Glutamatergic neuron (in vitro differentiated cells): ENCODE measurements at regions not wholly inside any gene's neighbourhood (a gene's known extent, or its start where the extent isn't known, plus 50 kb on each side); places are given as distances from the start of the nearest gene placed in this dataset.

ENCODE experiments used
- DNase-seq: peaks from one replicate; pipeline ENCODE4 v3.0.0; 2022
- H3K27ac Mint-ChIP-seq: one replicate; pipeline ENCODE4 v1.8.0; 2020; ENCODE audit warnings: mild to moderate bottlenecking, mixed read lengths, inconsistent platforms; ENCODE audit not compliant: unreplicated experiment
- H3K27me3 Mint-ChIP-seq: one replicate; pipeline ENCODE4 v1.8.0; 2020; ENCODE audit warnings: mild to moderate bottlenecking, moderate library complexity, mixed read lengths, inconsistent platforms; ENCODE audit not compliant: unreplicated experiment
- H3K36me3 Mint-ChIP-seq: one replicate; pipeline ENCODE4 v1.8.0; 2020; ENCODE audit warnings: mild to moderate bottlenecking, mixed read lengths, inconsistent platforms; ENCODE audit not compliant: unreplicated experiment
- H3K4me1 Mint-ChIP-seq: one replicate; pipeline ENCODE4 v1.8.0; 2020; ENCODE audit warnings: mild to moderate bottlenecking, low read depth, mixed read lengths, inconsistent platforms; ENCODE audit not compliant: unreplicated experiment
- H3K4me3 Mint-ChIP-seq: one replicate; pipeline ENCODE4 v1.8.0; 2020; ENCODE audit warnings: mild to moderate bottlenecking, mixed read lengths, inconsistent platforms; ENCODE audit not compliant: unreplicated experiment
- H3K9me3 Mint-ChIP-seq: one replicate; pipeline ENCODE4 v1.8.0; 2020; ENCODE audit warnings: mild to moderate bottlenecking, moderate library complexity, mixed read lengths, inconsistent platforms; ENCODE audit not compliant: unreplicated experiment
- CTCF ChIP-seq: fragments of 200-600 bp; sonication (generic); IDR thresholded peaks from one replicate; pipeline ENCODE4 v1.5.0; 2021; ENCODE audit not compliant: partially characterized antibody, unreplicated experiment

GRCh38 chr13:30103161-30103840, 204.1 kb downstream of the KATNAL1 start:
- no peaks in the 10 kb centered on the region for H3K4me1 Mint-ChIP-seq
- no peak overlapping the region for H3K4me3 Mint-ChIP-seq
- H3K9me3 Mint-ChIP-seq, result no peaks in the 10 kb centered on the region
- no peak overlapping the region for H3K27ac Mint-ChIP-seq
- DNase-seq, result no peak
- no peak for TF ChIP-seq CTCF
- H3K27me3 Mint-ChIP-seq, result peaks cover 2% of the 10 kb centered on the region
- no peaks in the 10 kb centered on the region for H3K36me3 Mint-ChIP-seq

GRCh38 chr13:30100226-30100625, 207.1 kb downstream of the KATNAL1 start:
- TF ChIP-seq CTCF, result no peak
- Mint-ChIP-seq H3K4me3 (no peak overlapping the region), H3K27ac (no peak overlapping the region), H3K27me3 (no peaks in the 10 kb centered on the region), H3K36me3 (no peaks in the 10 kb centered on the region), H3K4me1 (no peaks in the 10 kb centered on the region), H3K9me3 (no peaks in the 10 kb centered on the region)
- DNase-seq, result no peak

GRCh38 chr13:30097701-30098100, 209.7 kb downstream of the KATNAL1 start:
- Mint-ChIP-seq H3K9me3 (no peaks in the 10 kb centered on the region), H3K36me3 (no peaks in the 10 kb centered on the region), H3K27me3 (no peaks in the 10 kb centered on the region), H3K4me3 (no peak overlapping the region), H3K27ac (no peak overlapping the region), H3K4me1 (no peaks in the 10 kb centered on the region)
- no peak for TF ChIP-seq CTCF
- no peak for DNase-seq

- H3K4me1 Mint-ChIP-seq, result no peaks in the 10 kb centered on the region
- H3K4me3 Mint-ChIP-seq, result no peak overlapping the region
- TF ChIP-seq CTCF, result no peak
- H3K27ac Mint-ChIP-seq, result no peak overlapping the region
- H3K9me3 Mint-ChIP-seq, result no peaks in the 10 kb centered on the region
- H3K36me3 Mint-ChIP-seq, result no peaks in the 10 kb centered on the region
- DNase-seq, result no peak
- H3K27me3 Mint-ChIP-seq, result no peaks in the 10 kb centered on the region
These were observed 210.3 kb downstream of the KATNAL1 start for GRCh38 chr13:30097089-30097488.

- Mint-ChIP-seq H3K4me3 (no peak overlapping the region), H3K36me3 (no peaks in the 10 kb centered on the region), H3K9me3 (no peaks in the 10 kb centered on the region), H3K27me3 (no peaks in the 10 kb centered on the region), H3K4me1 (peaks cover under 1% of the 10 kb centered on the region), H3K27ac (no peak overlapping the region)
- no peak for TF ChIP-seq CTCF
- DNase-seq, result no peak
These were observed 213.3 kb downstream of the KATNAL1 start for GRCh38 chr13:30094015-30094414.
